ENCODE measurements at regions not wholly inside any gene's neighbourhood (a gene's known extent, or its start where the extent isn't known, plus 50 kb on each side); places are given as distances from the start of the nearest gene placed in this dataset.

DNA sequence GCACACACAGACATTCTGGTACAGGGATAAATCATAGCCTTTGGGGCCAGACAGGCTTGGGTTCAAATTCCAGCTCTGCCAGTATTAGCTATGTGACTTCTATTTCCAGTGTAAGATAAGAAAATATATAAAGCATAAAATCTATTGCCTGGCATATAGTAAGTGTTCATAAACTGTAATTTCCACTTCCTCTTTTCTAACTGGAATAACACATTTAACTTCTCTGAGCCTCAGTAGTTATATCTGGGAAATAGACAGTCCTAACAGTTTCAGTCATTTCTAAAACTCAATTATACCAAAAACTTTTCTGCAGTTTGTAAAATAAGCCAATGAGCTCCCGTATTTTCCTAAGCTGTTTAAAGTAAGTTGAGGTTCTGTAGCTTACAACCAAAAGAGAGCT lies 351.4 kb downstream of the ZNF326 start:
- H3K27ac ChIP-seq: no peak overlapping the region
- TF ChIP-seq, protein P1, sequence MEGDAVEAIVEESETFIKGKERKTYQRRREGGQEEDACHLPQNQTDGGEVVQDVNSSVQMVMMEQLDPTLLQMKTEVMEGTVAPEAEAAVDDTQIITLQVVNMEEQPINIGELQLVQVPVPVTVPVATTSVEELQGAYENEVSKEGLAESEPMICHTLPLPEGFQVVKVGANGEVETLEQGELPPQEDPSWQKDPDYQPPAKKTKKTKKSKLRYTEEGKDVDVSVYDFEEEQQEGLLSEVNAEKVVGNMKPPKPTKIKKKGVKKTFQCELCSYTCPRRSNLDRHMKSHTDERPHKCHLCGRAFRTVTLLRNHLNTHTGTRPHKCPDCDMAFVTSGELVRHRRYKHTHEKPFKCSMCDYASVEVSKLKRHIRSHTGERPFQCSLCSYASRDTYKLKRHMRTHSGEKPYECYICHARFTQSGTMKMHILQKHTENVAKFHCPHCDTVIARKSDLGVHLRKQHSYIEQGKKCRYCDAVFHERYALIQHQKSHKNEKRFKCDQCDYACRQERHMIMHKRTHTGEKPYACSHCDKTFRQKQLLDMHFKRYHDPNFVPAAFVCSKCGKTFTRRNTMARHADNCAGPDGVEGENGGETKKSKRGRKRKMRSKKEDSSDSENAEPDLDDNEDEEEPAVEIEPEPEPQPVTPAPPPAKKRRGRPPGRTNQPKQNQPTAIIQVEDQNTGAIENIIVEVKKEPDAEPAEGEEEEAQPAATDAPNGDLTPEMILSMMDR (conservative IDR thresholded peaks at IDR 0.05): no peak

DNA sequence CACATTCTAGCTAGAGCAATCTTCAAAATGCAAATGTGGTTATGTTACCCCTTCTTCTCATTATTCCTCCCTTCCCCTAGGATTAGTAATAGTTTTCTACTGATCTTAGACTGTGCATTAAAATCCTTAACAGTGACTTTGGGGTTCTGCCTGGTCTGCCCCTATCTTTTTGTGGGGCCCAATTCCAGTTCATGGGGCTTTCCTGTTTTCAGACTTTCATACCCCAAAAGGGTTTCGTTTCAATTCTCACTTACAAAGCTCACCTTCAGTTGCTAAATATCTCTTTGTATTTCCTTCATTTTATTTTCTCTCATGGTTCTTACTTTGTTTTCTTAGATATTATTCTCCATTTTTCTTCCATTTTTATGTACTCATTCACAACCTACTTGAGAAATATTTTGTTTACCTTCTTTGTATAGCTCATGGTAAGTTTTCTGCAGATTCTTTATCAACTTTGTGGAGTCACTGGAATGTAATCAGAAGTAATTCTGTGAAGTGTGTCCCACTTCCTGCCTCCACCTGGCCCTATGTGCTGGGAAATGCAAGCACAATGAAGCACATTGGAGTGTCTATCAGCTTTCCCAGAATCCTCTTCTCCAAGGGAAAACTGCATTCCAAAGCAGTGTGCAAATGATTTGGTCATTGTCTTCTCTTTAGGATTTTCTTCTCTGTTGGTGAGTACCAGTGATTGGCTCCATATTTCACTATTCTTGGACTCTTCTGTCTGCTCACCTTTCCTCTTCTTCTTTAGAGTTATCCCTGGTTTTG lies 350.2 kb downstream of the ZNF326 start:
- TF ChIP-seq, protein P1 (conservative IDR thresholded peaks at IDR 0.05): no peak
- H3K27ac ChIP-seq: no peak overlapping the region

DNA sequence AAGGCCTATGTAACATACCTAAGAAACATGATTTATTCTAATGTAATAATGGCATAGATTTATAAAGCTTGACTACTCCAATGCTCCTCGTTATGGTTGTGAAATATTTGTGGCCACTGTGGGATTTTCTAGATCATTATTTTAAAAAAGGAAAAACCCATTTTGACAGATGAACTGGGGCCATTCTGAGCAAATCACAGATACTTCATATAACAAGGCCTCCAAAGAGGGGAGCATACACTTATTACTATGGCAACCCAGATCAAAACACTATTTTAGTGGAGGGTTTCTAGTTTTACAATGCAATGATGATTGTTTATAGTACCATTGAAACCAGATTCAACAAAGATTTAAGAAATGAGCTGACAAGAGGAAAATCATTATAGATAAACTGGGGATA lies 346.6 kb downstream of the ZNF326 start:
- no peak overlapping the region for H3K27ac ChIP-seq
- TF ChIP-seq, protein P1 (conservative IDR thresholded peaks at IDR 0.05): no peak

DNA sequence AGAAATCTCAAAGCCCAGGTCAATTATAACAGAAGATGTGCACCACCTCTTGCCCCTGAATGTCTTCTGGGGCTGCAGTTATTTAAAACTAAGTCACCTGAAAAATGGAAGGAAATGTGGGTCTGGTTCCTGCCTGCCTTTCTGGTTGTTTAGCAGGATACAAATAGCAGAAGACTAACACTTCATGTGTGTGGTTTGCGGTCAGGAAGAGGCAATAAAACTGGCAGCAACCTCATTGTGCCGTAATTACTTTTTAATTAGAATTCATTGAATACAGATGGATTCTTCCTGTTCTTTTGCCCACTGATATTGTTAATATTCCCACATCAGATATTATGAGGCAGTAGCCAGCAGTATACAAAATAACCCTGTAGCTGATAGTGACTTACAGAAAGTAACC lies 345.7 kb downstream of the ZNF326 start:
- TF ChIP-seq, protein P1 (conservative IDR thresholded peaks at IDR 0.05): no peak
- H3K27ac ChIP-seq: no peak overlapping the region

DNA sequence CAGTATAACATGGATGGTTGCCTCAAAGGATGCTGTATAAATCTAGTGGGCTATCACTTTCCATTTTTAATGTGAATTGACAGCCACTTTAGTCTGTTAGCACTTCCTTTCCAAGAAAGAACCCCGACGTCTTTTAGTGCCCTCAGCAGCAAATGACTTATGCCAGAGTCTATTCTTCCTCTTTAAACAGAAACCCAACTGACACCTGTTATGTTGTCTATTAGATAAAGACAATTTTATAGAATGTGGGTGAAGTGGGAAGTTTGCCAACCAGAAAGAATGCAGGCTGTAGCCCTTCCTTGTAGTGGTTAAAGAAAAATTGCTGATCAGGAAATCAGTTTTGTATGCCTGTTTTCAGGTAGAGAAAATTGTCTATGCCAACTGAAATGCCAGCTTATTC lies 344.9 kb downstream of the ZNF326 start:
- TF ChIP-seq, protein P1 (conservative IDR thresholded peaks at IDR 0.05): no peak
- H3K27ac ChIP-seq: no peak overlapping the region

DNA sequence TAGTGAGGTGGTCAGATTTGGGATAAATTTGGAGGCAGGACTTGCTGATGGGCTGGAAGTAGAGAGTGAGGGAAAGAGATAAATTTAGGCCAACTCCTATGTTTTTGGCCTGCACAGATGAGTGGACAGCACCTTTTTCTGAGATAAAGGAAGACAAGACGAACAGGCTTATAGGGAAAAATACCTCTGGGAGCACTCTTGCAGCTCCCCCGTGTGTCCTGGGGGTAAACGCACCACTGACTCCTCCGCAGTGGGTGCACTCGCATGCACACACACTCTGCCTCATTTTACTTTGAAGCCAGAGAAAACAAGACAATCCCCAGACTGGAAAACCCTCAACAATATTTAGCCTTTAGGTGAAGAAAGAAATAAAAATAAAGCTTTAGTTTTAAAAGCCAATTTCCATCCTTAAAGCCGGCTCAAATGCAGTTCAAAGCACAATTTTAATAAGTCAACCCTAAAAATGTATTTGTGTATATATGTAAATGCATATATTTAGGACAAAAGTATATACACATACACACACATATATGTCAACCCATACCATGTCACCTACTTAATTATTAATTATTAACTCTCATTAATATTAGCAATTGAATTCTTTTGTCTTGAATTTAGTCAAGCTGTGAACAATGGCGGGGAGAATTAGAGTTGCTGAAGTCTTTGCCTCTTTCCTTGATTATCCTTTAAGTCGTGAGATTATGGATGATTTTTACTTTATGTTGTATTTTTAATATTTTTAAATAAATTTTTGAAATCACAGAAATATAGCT lies 341.8 kb downstream of the ZNF326 start:
- TF ChIP-seq, protein P1 (conservative IDR thresholded peaks at IDR 0.05): no peak
- no peak overlapping the region for H3K27ac ChIP-seq

DNA sequence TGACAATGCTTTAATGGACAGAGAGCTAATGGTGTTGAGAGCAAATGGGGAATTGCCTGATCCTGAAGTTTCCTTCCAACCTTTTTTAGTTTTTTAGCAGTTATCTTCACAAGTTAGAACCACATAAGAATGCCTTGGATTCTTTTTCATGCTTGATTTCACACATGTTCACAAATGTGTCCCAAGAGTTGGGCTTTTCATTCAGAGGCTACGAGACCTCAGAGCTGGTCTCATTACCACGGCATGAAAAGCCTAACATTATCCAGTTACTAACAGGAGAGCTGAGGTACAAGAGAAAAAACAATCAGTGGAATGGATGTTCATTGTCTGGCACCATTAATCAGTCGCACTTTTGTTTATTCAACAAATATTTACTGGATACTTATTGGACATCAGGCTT lies 340.6 kb downstream of the ZNF326 start:
- TF ChIP-seq, protein P1 (conservative IDR thresholded peaks at IDR 0.05): no peak
- no peak overlapping the region for H3K27ac ChIP-seq

All from VCaP (cell line).